K562 (cell line): ENCODE measurements at regions not wholly inside any gene's neighbourhood (a gene's known extent, or its start where the extent isn't known, plus 50 kb on each side); places are given as distances from the start of the nearest gene placed in this dataset.
A peak's percentile ranks its signal among the peaks of the same experiment; 100 is the strongest.

Experiments used
- BRD9 ChIP-seq: fragments of 450-650 bp; IDR thresholded peaks from 2 replicates; pipeline ENCODE4 v1.6.1; 2018; ENCODE audit warnings: low read depth; ENCODE audit not compliant: partially characterized antibody
- CREB5 ChIP-seq: fragments of 250-450 bp; sonication (Bioruptor Pico); IDR thresholded peaks from 2 replicates; pipeline ENCODE4 v1.5.0; 2020; ENCODE audit warnings: mild to moderate bottlenecking
- DLX4 ChIP-seq: fragments of 250-450 bp; sonication (Bioruptor Pico); IDR thresholded peaks from 2 replicates; pipeline ENCODE4 v1.6.1; 2021; ENCODE audit warnings: mild to moderate bottlenecking
- E2F3 ChIP-seq: fragments of 250-450 bp; sonication (Bioruptor Pico); IDR thresholded peaks from 2 replicates; pipeline ENCODE4 v1.4.0; 2020; ENCODE audit warnings: mild to moderate bottlenecking
- MTF1 ChIP-seq: fragments of 250-450 bp; sonication (Bioruptor Pico); IDR thresholded peaks from 2 replicates; pipeline ENCODE4 v1.9.0; 2021; ENCODE audit warnings: moderate library complexity, mild to moderate bottlenecking, inconsistent platforms, borderline replicate concordance
- NKRF ChIP-seq: fragments of 450-650 bp; IDR thresholded peaks from 2 replicates; pipeline ENCODE4 v1.6.1; 2016; ENCODE audit warnings: borderline replicate concordance
- NR2F6 ChIP-seq: fragments of 450-650 bp; formaldehyde crosslinking; IDR thresholded peaks from 2 replicates; pipeline ENCODE4 v1.4.0; 2020; ENCODE audit warnings: mild to moderate bottlenecking
- NR3C1 ChIP-seq: sonication (generic); formaldehyde crosslinking; IDR thresholded peaks from 2 replicates; pipeline ENCODE4 v1.8.1; 2022; ENCODE audit warnings: missing genetic modification reagents
- SMARCB1 ChIP-seq: IDR thresholded peaks from 2 replicates; pipeline ENCODE4 v1.6.1; 2011; ENCODE audit warnings: improper control_type of control experiment, low read depth; ENCODE audit not compliant: insufficient read length
- SPI1 ChIP-seq: IDR thresholded peaks from 2 replicates; pipeline ENCODE4 v1.6.1; 2011; ENCODE audit warnings: low read depth, low read length, control low read depth, borderline replicate concordance
- TAL1 ChIP-seq: fragments of 450-650 bp; IDR thresholded peaks from 2 replicates; pipeline ENCODE4 v1.6.1; 2016; ENCODE audit warnings: mild to moderate bottlenecking
- TEAD1 ChIP-seq, 2 experiments: fragments of 450-650 bp in 1 of 2; sonication (generic) in 1 of 2; formaldehyde crosslinking; IDR thresholded peaks; 2 replicates each; pipeline versions ENCODE4 v1.4.0 to v1.8.0; 2020 to 2022; ENCODE audit warnings: mild to moderate bottlenecking in 2 of 2, missing genetic modification reagents in 1 of 2
- THRB ChIP-seq: fragments of 450-650 bp; formaldehyde crosslinking; conservative IDR thresholded peaks from 2 replicates; pipeline ENCODE4 v1.4.0; 2022; ENCODE audit warnings: mild to moderate bottlenecking, missing genetic modification characterization
- XRCC4 ChIP-seq: IDR thresholded peaks from one replicate; pipeline ENCODE4 v1.6.1; 2011; ENCODE audit not compliant: insufficient read depth, insufficient read length; ENCODE audit errors: extremely low read depth
- ZNF212 ChIP-seq: fragments of 450-650 bp; formaldehyde crosslinking; IDR thresholded peaks from 2 replicates; pipeline ENCODE4 v1.4.0; 2020; ENCODE audit warnings: mild to moderate bottlenecking
- ZNF583 ChIP-seq: fragments of 250-450 bp; sonication (Bioruptor Pico); IDR thresholded peaks from 2 replicates; pipeline ENCODE4 v1.4.0; 2020
- ZNF830 ChIP-seq: fragments of 250-450 bp; sonication (Bioruptor Pico); IDR thresholded peaks from 2 replicates; pipeline ENCODE4 v1.5.0; 2021; ENCODE audit warnings: mild to moderate bottlenecking
- TF ChIP-seq, protein P1 (sequence below): sonication (generic); formaldehyde crosslinking; IDR thresholded peaks from 2 replicates; pipeline ENCODE4 v1.8.0; 2022; ENCODE audit warnings: mild to moderate bottlenecking, missing genetic modification reagents
- TF ChIP-seq, protein P2 (sequence below), 2 experiments: fragments of 200-800 bp in 1 of 2; sonication (Bioruptor generic) in 1 of 2; sonication (generic) in 1 of 2; formaldehyde crosslinking in 1 of 2; IDR thresholded peaks in 1 of 2; conservative IDR thresholded peaks in 1 of 2; 2 replicates each; pipeline versions ENCODE4 v1.5.0 to v1.6.1; 2016 to 2020; ENCODE audit warnings: missing compliant biosample characterization in 1 of 2, missing genetic modification characterization in 1 of 2, missing genetic modification reagents in 1 of 2

- TF ChIP-seq SPI1, result peak; percentile 65
- no peak for TF ChIP-seq ZNF583 (CRISPR knock-in tag)
- no peak for TF ChIP-seq CREB5 (CRISPR knock-in tag)
- TF ChIP-seq SMARCB1, result peak; percentile 81
- peak; percentile 38 for TF ChIP-seq TAL1
- TF ChIP-seq BRD9, result peak; percentile 90
- TF ChIP-seq NR3C1 (CRISPR knock-in tag), result no peak
- peak in 1 of 2 experiments; percentile 76; a peak in 1 of 4 replicates for TF ChIP-seq TEAD1 (CRISPR knock-in tag; IDR thresholded peaks at IDR 0.05)
- TF ChIP-seq E2F3 (CRISPR knock-in tag), result 0 out of 2 replicates have a peak, but pooled peaks have one; percentile 29
- TF ChIP-seq MTF1 (CRISPR knock-in tag), result no peak
- no peak for TF ChIP-seq ZNF830 (CRISPR knock-in tag)
- no peak for TF ChIP-seq DLX4 (CRISPR knock-in tag)
- 0 out of 2 replicates have a peak, but pooled peaks have one; percentile 24 for TF ChIP-seq ZNF212 (CRISPR knock-in tag)
- no peak; the same call in 1 of the 2 replicates for TF ChIP-seq NKRF
- TF ChIP-seq XRCC4, result no peak
- peak; percentile 63 for TF ChIP-seq THRB (CRISPR knock-in tag)
- TF ChIP-seq, protein P1, sequence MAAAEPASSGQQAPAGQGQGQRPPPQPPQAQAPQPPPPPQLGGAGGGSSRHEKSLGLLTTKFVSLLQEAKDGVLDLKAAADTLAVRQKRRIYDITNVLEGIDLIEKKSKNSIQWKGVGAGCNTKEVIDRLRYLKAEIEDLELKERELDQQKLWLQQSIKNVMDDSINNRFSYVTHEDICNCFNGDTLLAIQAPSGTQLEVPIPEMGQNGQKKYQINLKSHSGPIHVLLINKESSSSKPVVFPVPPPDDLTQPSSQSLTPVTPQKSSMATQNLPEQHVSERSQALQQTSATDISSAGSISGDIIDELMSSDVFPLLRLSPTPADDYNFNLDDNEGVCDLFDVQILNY, result no peak
- TF ChIP-seq, protein P2, sequence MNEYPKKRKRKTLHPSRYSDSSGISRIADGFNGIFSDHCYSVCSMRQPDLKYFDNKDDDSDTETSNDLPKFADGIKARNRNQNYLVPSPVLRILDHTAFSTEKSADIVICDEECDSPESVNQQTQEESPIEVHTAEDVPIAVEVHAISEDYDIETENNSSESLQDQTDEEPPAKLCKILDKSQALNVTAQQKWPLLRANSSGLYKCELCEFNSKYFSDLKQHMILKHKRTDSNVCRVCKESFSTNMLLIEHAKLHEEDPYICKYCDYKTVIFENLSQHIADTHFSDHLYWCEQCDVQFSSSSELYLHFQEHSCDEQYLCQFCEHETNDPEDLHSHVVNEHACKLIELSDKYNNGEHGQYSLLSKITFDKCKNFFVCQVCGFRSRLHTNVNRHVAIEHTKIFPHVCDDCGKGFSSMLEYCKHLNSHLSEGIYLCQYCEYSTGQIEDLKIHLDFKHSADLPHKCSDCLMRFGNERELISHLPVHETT (CRISPR knock-in tag; conservative IDR thresholded peaks at IDR 0.05 in 1 of 2, IDR thresholded peaks at IDR 0.05 in 1 of 2), result peak in 1 of 2 experiments; percentile 68; a peak in 1 of 4 replicates
- TF ChIP-seq NR2F6, result no peak
Observed at GRCh38 chr4:186845137-186845842, 121.6 kb upstream of the FAT1 start (continued).
